ENCODE measurements at regions not wholly inside any gene's neighbourhood (a gene's known extent, or its start where the extent isn't known, plus 50 kb on each side); places are given as distances from the start of the nearest gene placed in this dataset.

DNA sequence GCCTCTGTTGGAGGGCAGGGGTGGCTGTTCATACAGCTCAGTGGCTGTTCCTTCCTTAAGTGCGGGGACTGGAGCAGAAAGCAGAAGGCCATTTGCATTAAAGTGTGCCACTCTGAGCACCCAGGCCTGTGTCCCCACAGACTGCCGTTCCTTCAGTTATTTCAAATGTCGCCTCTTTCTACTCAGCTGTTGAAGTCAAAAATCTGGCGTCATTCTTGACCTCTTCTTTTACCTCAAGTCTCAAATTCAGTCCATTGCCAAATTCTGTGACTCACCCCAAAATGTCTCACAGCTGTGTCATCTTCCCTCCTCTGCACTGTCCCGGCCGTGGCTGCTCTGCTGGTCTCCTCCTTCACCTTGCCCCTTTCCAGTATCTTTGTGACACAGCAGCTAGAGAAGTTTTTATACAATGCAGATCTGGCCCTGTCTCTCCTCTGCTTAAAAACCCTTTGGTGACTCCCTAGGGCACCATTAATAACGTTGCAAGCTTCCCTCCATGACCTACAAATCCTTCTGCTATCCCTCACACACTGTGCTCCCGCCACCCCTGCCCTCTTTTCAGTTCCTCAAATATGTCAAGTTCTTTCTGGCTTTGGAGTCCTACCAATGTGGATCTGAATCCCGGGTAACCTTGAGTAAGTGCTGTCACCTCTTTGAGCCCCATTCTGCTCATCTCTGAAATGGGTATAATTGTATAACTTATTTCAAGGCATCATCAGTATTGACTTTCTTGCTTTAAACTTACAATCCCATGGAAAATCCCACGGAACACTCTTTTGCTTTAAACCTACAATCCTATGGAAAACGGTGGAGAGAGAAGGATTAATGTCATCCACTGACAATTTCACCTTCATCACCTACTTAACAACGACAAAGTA lies 98.3 kb upstream of the BOD1 start:
- 64 to 72% methylated on average over 12 of the region's 12 CpGs for WGBS, 2 donors
- Histone ChIP-seq H3K27me3 (ENCODE audit: control insufficient read depth in 3 of 3, insufficient read depth in 3 of 3, low read length in 2 of 3) (peaks cover 0 to 3% (median 0%) of the 10 kb centered on the region in 3 donors), H3K27ac (ENCODE audit: low read depth in 1 of 2, low read length in 1 of 2) (no peak overlapping the region), H3K9me3 (ENCODE audit: control insufficient read depth in 4 of 4, insufficient read depth in 3 of 4, low read length in 3 of 4) (no peaks in the 10 kb centered on the region), H3K4me3 (no peak overlapping the region), H3K9ac (ENCODE audit: insufficient read depth in 1 of 2, low read length in 2 of 2) (no peak overlapping the region), H3K4me1 (ENCODE audit: control insufficient read depth in 5 of 5, insufficient read depth in 5 of 5, low read length in 5 of 5) (peaks cover 0 to 9% (median 0%) of the 10 kb centered on the region in 5 donors), H3K36me3 (ENCODE audit: control insufficient read depth in 4 of 4, insufficient read depth in 4 of 4, low read length in 4 of 4) (no peaks in the 10 kb centered on the region)
- ATAC-seq (ENCODE audit: insufficient read depth, low FRiP score) (no peak), DNase-seq (no peak)
- TF ChIP-seq, protein P1, sequence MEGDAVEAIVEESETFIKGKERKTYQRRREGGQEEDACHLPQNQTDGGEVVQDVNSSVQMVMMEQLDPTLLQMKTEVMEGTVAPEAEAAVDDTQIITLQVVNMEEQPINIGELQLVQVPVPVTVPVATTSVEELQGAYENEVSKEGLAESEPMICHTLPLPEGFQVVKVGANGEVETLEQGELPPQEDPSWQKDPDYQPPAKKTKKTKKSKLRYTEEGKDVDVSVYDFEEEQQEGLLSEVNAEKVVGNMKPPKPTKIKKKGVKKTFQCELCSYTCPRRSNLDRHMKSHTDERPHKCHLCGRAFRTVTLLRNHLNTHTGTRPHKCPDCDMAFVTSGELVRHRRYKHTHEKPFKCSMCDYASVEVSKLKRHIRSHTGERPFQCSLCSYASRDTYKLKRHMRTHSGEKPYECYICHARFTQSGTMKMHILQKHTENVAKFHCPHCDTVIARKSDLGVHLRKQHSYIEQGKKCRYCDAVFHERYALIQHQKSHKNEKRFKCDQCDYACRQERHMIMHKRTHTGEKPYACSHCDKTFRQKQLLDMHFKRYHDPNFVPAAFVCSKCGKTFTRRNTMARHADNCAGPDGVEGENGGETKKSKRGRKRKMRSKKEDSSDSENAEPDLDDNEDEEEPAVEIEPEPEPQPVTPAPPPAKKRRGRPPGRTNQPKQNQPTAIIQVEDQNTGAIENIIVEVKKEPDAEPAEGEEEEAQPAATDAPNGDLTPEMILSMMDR (IDR thresholded peaks at IDR 0.05; ENCODE audit: control extremely low read depth, extremely low read depth), result no peak

- Histone ChIP-seq H3K9me3 (ENCODE audit: control insufficient read depth in 4 of 4, insufficient read depth in 3 of 4, low read length in 3 of 4) (no peaks in the 10 kb centered on the region), H3K9ac (ENCODE audit: insufficient read depth in 1 of 2, low read length in 2 of 2) (no peak overlapping the region), H3K4me1 (ENCODE audit: control insufficient read depth in 5 of 5, insufficient read depth in 5 of 5, low read length in 5 of 5) (peaks cover 0 to 9% (median 0%) of the 10 kb centered on the region in 5 donors), H3K36me3 (ENCODE audit: control insufficient read depth in 4 of 4, insufficient read depth in 4 of 4, low read length in 4 of 4) (no peaks in the 10 kb centered on the region), H3K27me3 (ENCODE audit: control insufficient read depth in 3 of 3, insufficient read depth in 3 of 3, low read length in 2 of 3) (peaks cover 0 to 3% (median 0%) of the 10 kb centered on the region in 3 donors), H3K27ac (ENCODE audit: low read depth in 1 of 2, low read length in 1 of 2) (no peak overlapping the region), H3K4me3 (no peak overlapping the region)
- WGBS, 2 donors, result 88 to 91% methylated on average over 7 of the region's 7 CpGs
- DNase-seq, result no peak
- no peak for ATAC-seq (ENCODE audit: insufficient read depth, low FRiP score)
- TF ChIP-seq, protein P1 (IDR thresholded peaks at IDR 0.05; ENCODE audit: control extremely low read depth, extremely low read depth), result no peak
These were observed 99.2 kb upstream of the BOD1 start for GRCh38 chr5:173715607-173716006.

- ATAC-seq (ENCODE audit: insufficient read depth, low FRiP score), result no peak
- Histone ChIP-seq H3K9me3 (ENCODE audit: control insufficient read depth in 4 of 4, insufficient read depth in 3 of 4, low read length in 3 of 4) (no peaks in the 10 kb centered on the region), H3K27me3 (ENCODE audit: control insufficient read depth in 3 of 3, insufficient read depth in 3 of 3, low read length in 2 of 3) (peaks cover 0 to 3% (median 0%) of the 10 kb centered on the region in 3 donors), H3K36me3 (ENCODE audit: control insufficient read depth in 4 of 4, insufficient read depth in 4 of 4, low read length in 4 of 4) (no peaks in the 10 kb centered on the region), H3K4me1 (ENCODE audit: control insufficient read depth in 5 of 5, insufficient read depth in 5 of 5, low read length in 5 of 5) (peaks cover 0 to 9% (median 0%) of the 10 kb centered on the region in 5 donors), H3K9ac (ENCODE audit: insufficient read depth in 1 of 2, low read length in 2 of 2) (no peak overlapping the region), H3K27ac (ENCODE audit: low read depth in 1 of 2, low read length in 1 of 2) (no peak overlapping the region), H3K4me3 (no peak overlapping the region)
- WGBS, 2 donors, result 93 to 94% methylated on average over 10 of the region's 10 CpGs
- TF ChIP-seq, protein P1 (IDR thresholded peaks at IDR 0.05; ENCODE audit: control extremely low read depth, extremely low read depth), result no peak
- no peak for DNase-seq
These were observed 99.7 kb upstream of the BOD1 start for GRCh38 chr5:173716058-173716682.

Measured in lung (tissue), 11 donors.